ENCODE measurements at regions not wholly inside any gene's neighbourhood (a gene's known extent, or its start where the extent isn't known, plus 50 kb on each side); places are given as distances from the start of the nearest gene placed in this dataset.

DNA sequence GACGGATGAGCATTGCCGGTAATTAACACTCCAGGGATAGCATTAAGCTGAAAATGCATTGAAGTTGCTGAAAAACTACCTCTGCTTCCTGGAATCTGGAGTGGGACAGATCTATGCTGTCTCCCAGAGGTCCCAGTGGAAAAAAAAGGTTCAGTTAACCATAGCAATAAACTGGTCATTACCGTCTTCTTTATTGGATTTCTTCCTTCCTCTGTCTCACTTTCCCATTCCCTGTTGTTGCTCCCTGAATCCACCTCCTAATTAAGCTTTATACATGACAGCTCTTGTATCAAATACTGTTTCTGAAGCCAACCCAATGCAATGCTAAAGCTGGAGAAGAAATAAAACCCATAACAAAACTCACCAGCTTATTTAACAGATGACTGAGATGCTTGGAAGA, 1805.9 kb downstream of the NCAM2 start:
- TF ChIP-seq CTCF (IDR thresholded peaks at IDR 0.05) (no peak), POLR2A (IDR thresholded peaks at IDR 0.05) (no peak)
